H1 (cell line): ENCODE measurements at regions not wholly inside any gene's neighbourhood (a gene's known extent, or its start where the extent isn't known, plus 50 kb on each side); places are given as distances from the start of the nearest gene placed in this dataset.

ENCODE experiments used
- CTCF ChIA-PET: fragments of 300-600 bp; sonication (Branson Sonifier 250); formaldehyde crosslinking; loops from one replicate; lab custom pipeline; 2021; ENCODE audit not compliant: partially characterized antibody; lab: Charles Lee
- POLR2A ChIA-PET: fragments of 300-600 bp; sonication (Branson Sonifier 250); formaldehyde crosslinking; loops from one replicate; lab custom pipeline; 2021; ENCODE audit warnings: inconsistent platforms; ENCODE audit not compliant: partially characterized antibody; lab: Charles Lee
- DNase-seq, 2 experiments: peaks; one replicate each; pipeline versions ENCODE4 v3.0.0 to v3.0.0-alpha.2; 2010 to 2022; ENCODE audit warnings: low spot score in 2 of 2, low read depth in 1 of 2, mixed read lengths in 1 of 2
- FAIRE-seq: peaks from 2 replicates; lab custom pipeline; 2011; peaks lifted over from hg19 to GRCh38; lab: Jason Lieb, UNC
- H2AFZ ChIP-seq: 2 replicates; pipeline ENCODE4 v1.8.1; 2012; ENCODE audit warnings: low read length, inconsistent platforms
- H2AK5ac ChIP-seq: 2 replicates; pipeline ENCODE4 v1.6.1; 2013; ENCODE audit warnings: low read depth, low read length
- H2BK120ac ChIP-seq: replicated peaks from 2 replicates; pipeline ENCODE3; 2013; ENCODE audit warnings: low read depth, low read length, inconsistent platforms
- H2BK12ac ChIP-seq: 2 replicates; pipeline ENCODE4 v1.6.1; 2013; ENCODE audit warnings: low read depth, low read length
- H2BK15ac ChIP-seq: 2 replicates; pipeline ENCODE4 v1.6.1; 2013; ENCODE audit warnings: low read length
- H2BK20ac ChIP-seq: 2 replicates; pipeline ENCODE4 v1.6.1; 2013; ENCODE audit warnings: low read length
- H2BK5ac ChIP-seq: 2 replicates; pipeline ENCODE4 v1.6.1; 2013; ENCODE audit warnings: low read depth, low read length
- H3K14ac ChIP-seq: 2 replicates; pipeline ENCODE4 v1.6.1; 2013; ENCODE audit warnings: inconsistent platforms; ENCODE audit not compliant: insufficient read length
- H3K18ac ChIP-seq: 2 replicates; pipeline ENCODE4 v1.6.1; 2013; ENCODE audit warnings: low read length; ENCODE audit errors: extremely low read depth
- H3K23ac ChIP-seq: 2 replicates; pipeline ENCODE4 v1.6.1; 2013; ENCODE audit warnings: inconsistent platforms; ENCODE audit not compliant: insufficient read length
- H3K23me2 ChIP-seq: 2 replicates; pipeline ENCODE4 v1.6.1; 2013; ENCODE audit warnings: low read depth, low read length
- H3K27ac ChIP-seq: 2 replicates; pipeline ENCODE4 v1.6.1; 2011; ENCODE audit warnings: low read depth, low read length, inconsistent platforms
- H3K27me3 ChIP-seq, 4 experiments: replicated peaks in 1 of 4; 1 replicate in 1 of 4; 2 replicates in 3 of 4; pipeline versions ENCODE4 v1.6.1 to v1.8.1; 2011 to 2013; ENCODE audit warnings: low read length in 3 of 4, mild to moderate bottlenecking in 3 of 4, inconsistent platforms in 2 of 4, mixed read lengths in 2 of 4, moderate library complexity in 1 of 4; ENCODE audit not compliant: control insufficient read depth in 3 of 4, insufficient read depth in 3 of 4; ENCODE audit errors: extremely low read depth in 1 of 4
- H3K36me3 ChIP-seq, 4 experiments: 2 replicates each; pipeline versions ENCODE4 v1.6.1 to v1.8.1; 2011 to 2013; ENCODE audit warnings: mild to moderate bottlenecking in 4 of 4, low read length in 3 of 4, moderate library complexity in 2 of 4, control low read depth in 1 of 4, inconsistent platforms in 1 of 4; ENCODE audit not compliant: insufficient read depth in 4 of 4, control insufficient read depth in 2 of 4
- H3K4ac ChIP-seq: replicated peaks from 2 replicates; pipeline ENCODE3; 2013; ENCODE audit warnings: low read length, low read depth, mixed read lengths, inconsistent platforms; ENCODE audit not compliant: insufficient read length
- H3K4me1 ChIP-seq, 4 experiments: replicated peaks in 1 of 4; 1 replicate in 1 of 4; 2 replicates in 3 of 4; pipeline versions ENCODE4 v1.6.1 to v1.8.1; 2011 to 2013; ENCODE audit warnings: low read length in 3 of 4, inconsistent platforms in 2 of 4, mixed read lengths in 1 of 4; ENCODE audit not compliant: insufficient read depth in 4 of 4, control insufficient read depth in 3 of 4
- H3K4me2 ChIP-seq, 2 experiments: 2 replicates each; pipeline versions ENCODE4 v1.6.1 to v1.8.1; 2011 to 2013; ENCODE audit warnings: low read depth in 2 of 2, low read length in 2 of 2, control low read depth in 1 of 2, inconsistent platforms in 1 of 2, mild to moderate bottlenecking in 1 of 2; ENCODE audit not compliant: insufficient read depth in 1 of 2
- H3K4me3 ChIP-seq, 4 experiments: fragments of 200-600, 300-600 bp in 1 of 4; sonication (generic), shearing (Covaris generic), sonication (Bioruptor Twin) in 1 of 4; 2 replicates each; pipeline versions ENCODE4 v1.5.1 to v1.8.1; 2011 to 2016; ENCODE audit warnings: low read length in 4 of 4, low read depth in 3 of 4, control low read depth in 2 of 4, inconsistent platforms in 2 of 4, mild to moderate bottlenecking in 2 of 4, mixed read lengths in 1 of 4, moderate library complexity in 1 of 4; ENCODE audit not compliant: insufficient read depth in 2 of 4; ENCODE audit errors: extremely low read depth in 1 of 4
- H3K56ac ChIP-seq: replicated peaks from 2 replicates; pipeline ENCODE3; 2013; ENCODE audit warnings: low read depth, mild to moderate bottlenecking, mixed read lengths, low read length, inconsistent platforms; ENCODE audit not compliant: insufficient read length
- H3K79me1 ChIP-seq: 2 replicates; pipeline ENCODE4 v1.6.1; 2013; ENCODE audit warnings: low read depth, low read length, control low read depth
- H3K79me2 ChIP-seq, 2 experiments: 2 replicates each; pipeline versions ENCODE4 v1.6.1 to v1.8.1; 2012 to 2013; ENCODE audit warnings: low read length in 2 of 2, mild to moderate bottlenecking in 2 of 2, inconsistent platforms in 1 of 2; ENCODE audit not compliant: insufficient read depth in 2 of 2, control insufficient read depth in 1 of 2
- H3K9ac ChIP-seq, 4 experiments: replicated peaks in 1 of 4; 1 replicate in 1 of 4; 2 replicates in 3 of 4; pipeline versions ENCODE4 v1.6.1 to v1.8.1; 2011 to 2013; ENCODE audit warnings: low read depth in 3 of 4, low read length in 3 of 4, control low read depth in 2 of 4, mild to moderate bottlenecking in 2 of 4, moderate library complexity in 2 of 4, inconsistent platforms in 1 of 4; ENCODE audit errors: extremely low read depth in 1 of 4
- H3K9me3 ChIP-seq, 2 experiments: 2 replicates each; pipeline versions ENCODE4 v1.6.1 to v1.8.1; 2012 to 2013; ENCODE audit warnings: mild to moderate bottlenecking in 2 of 2, moderate library complexity in 2 of 2, control low read depth in 1 of 2, inconsistent platforms in 1 of 2, low read depth in 1 of 2, low read length in 1 of 2, mixed read lengths in 1 of 2; ENCODE audit not compliant: insufficient read depth in 2 of 2
- H4K20me1 ChIP-seq, 2 experiments: replicated peaks in 1 of 2; 2 replicates each; pipeline versions ENCODE3 to v1.8.1; 2011 to 2013; ENCODE audit warnings: inconsistent platforms in 2 of 2, low read length in 2 of 2, mild to moderate bottlenecking in 1 of 2; ENCODE audit not compliant: insufficient read depth in 2 of 2, control insufficient read depth in 1 of 2
- H4K5ac ChIP-seq: 2 replicates; pipeline ENCODE4 v1.6.1; 2013; ENCODE audit warnings: low read length, low read depth, mixed read lengths, inconsistent platforms; ENCODE audit not compliant: insufficient read length
- H4K8ac ChIP-seq: 2 replicates; pipeline ENCODE4 v1.8.0; 2013; ENCODE audit warnings: mild to moderate bottlenecking, moderate library complexity, low read length, inconsistent platforms; ENCODE audit not compliant: insufficient read depth; ENCODE audit errors: extremely low read depth
- H4K91ac ChIP-seq: replicated peaks from 2 replicates; pipeline ENCODE3; 2013; ENCODE audit warnings: low read length, mixed read lengths, inconsistent platforms; ENCODE audit not compliant: insufficient read length
- CEBPB ChIP-seq: IDR thresholded peaks from 2 replicates; pipeline ENCODE4 v1.6.1; 2012; ENCODE audit warnings: low read depth, low read length
- NANOG ChIP-seq: IDR thresholded peaks from 2 replicates; pipeline ENCODE4 v1.6.1; 2011; ENCODE audit warnings: low read length, low read depth, mild to moderate bottlenecking, inconsistent platforms; ENCODE audit not compliant: insufficient read depth, poor library complexity, severe bottlenecking
- SIRT6 ChIP-seq: IDR thresholded peaks from one replicate; pipeline ENCODE4 v1.7.1; 2012; ENCODE audit warnings: low read length, inconsistent platforms
- SIX5 ChIP-seq: IDR thresholded peaks from 2 replicates; pipeline ENCODE4 v1.6.1; 2011; ENCODE audit warnings: mild to moderate bottlenecking, low read depth, low read length
- TBP ChIP-seq: IDR thresholded peaks from 2 replicates; pipeline ENCODE4 v1.6.1; 2011; ENCODE audit warnings: low read depth, low read length, improper control_type of control experiment
- WGBS, 2 experiments: shearing (Covaris generic) in 1 of 2; methylation state at CpG; one replicate each; pipeline versions ENCODE4 v1.1.6 to v1.1.7; 2013 to 2015; ENCODE audit warnings: low lambda C conversion rate in 2 of 2, mixed read lengths in 2 of 2, inconsistent platforms in 1 of 2, low coverage in 1 of 2, missing lambda C conversion rate in 1 of 2; ENCODE audit not compliant: insufficient replicate concordance in 2 of 2, insufficient coverage in 1 of 2, insufficient read length in 1 of 2; ENCODE audit errors: extremely low coverage in 1 of 2, missing lambda C conversion rate in 1 of 2; 5-methylcytosine and 5-hydroxymethylcytosine counted together

GRCh38 chr18:25518716-25519053, 166.7 kb upstream of the ZNF521 start:
- H3K36me3 ChIP-seq: no peaks in the 10 kb centered on the region
- H3K27me3 ChIP-seq: no peaks in the 10 kb centered on the region
- no peaks in the 10 kb centered on the region; a peak in 1 of 7 replicates for H3K4me1 ChIP-seq
- H3K27ac ChIP-seq: no peak overlapping the region
- no peak overlapping the region for H2BK120ac ChIP-seq
- CTCF ChIA-PET: no interaction called here
- no peaks in the 10 kb centered on the region for H3K79me2 ChIP-seq
- 94% methylated on average over 3 of the region's 3 CpGs; no CpG with 5 or more reads in 1 of the 2 experiments for WGBS, 2 experiments
- no peak overlapping the region for H3K4me2 ChIP-seq
- no peak overlapping the region for H3K18ac ChIP-seq
- H3K4me3 ChIP-seq: no peak overlapping the region
- no peak overlapping the region for H4K91ac ChIP-seq
- no peak overlapping the region for H3K4ac ChIP-seq
- no peak overlapping the region for H3K56ac ChIP-seq
- no peak overlapping the region for H3K9ac ChIP-seq
- no peaks in the 10 kb centered on the region for H4K20me1 ChIP-seq
- no peak overlapping the region for H2BK15ac ChIP-seq
- FAIRE-seq: no peak
- no peak overlapping the region for H2AFZ ChIP-seq
- H3K14ac ChIP-seq: no peak overlapping the region
- TF ChIP-seq TBP (no peak), CEBPB (no peak), SIX5 (no peak), NANOG (no peak), SIRT6 (no peak)
- TF ChIP-seq, all 59 proteins: peak for 0
- Histone ChIP-seq H3K9me3 (no peaks in the 10 kb centered on the region), H3K23me2 (no peaks in the 10 kb centered on the region), H3K79me1 (no peaks in the 10 kb centered on the region), H3K23ac (no peak overlapping the region), H2AK5ac (no peak overlapping the region), H4K8ac (no peak overlapping the region), H4K5ac (no peak overlapping the region), H2BK5ac (no peak overlapping the region), H2BK12ac (no peak overlapping the region), H2BK20ac (no peak overlapping the region)
- POLR2A ChIA-PET: no interaction called here
- no peak for DNase-seq
